ENCODE measurements at regions not wholly inside any gene's neighbourhood (a gene's known extent, or its start where the extent isn't known, plus 50 kb on each side); places are given as distances from the start of the nearest gene placed in this dataset.
"Not testable (repeated sequence)": the region's sequence is repeated elsewhere in the genome, so short reads cannot be mapped to it uniquely, and the experiment has no call there.

- H2AFZ ChIP-seq (ENCODE audit: low read length): no peak overlapping the region
Measured at GRCh38 chr10:45096001-45096400, 95.3 kb downstream of the ZNF22 start.

GRCh38 chr10:45100429-45100828 lies 99.7 kb downstream of the ZNF22 start:
- no peak overlapping the region for H3K9ac ChIP-seq (ENCODE audit: low read length)
- no peaks in the 10 kb centered on the region for H3K9me2 ChIP-seq (replicated peaks; ENCODE audit: insufficient read depth, low read length)
- no peaks in the 10 kb centered on the region for H3K4me1 ChIP-seq (ENCODE audit: low read length)
- no peaks in the 10 kb centered on the region for H3K9me3 ChIP-seq (ENCODE audit: low read length)
- no peak overlapping the region for H3K4me3 ChIP-seq (ENCODE audit: low read length)
- no peaks in the 10 kb centered on the region for H3K27me3 ChIP-seq (ENCODE audit: low read length)
- H2AFZ ChIP-seq (ENCODE audit: low read length): no peak overlapping the region; the same call in 1 of the 2 replicates
- H3K27ac ChIP-seq (ENCODE audit: low read length): no peak overlapping the region
- no peaks in the 10 kb centered on the region for H3K79me2 ChIP-seq (ENCODE audit: low read length)
- DNase-seq: no peak
- no peaks in the 10 kb centered on the region for H3K36me3 ChIP-seq (ENCODE audit: insufficient read depth, low read length)
- H4K20me1 ChIP-seq (ENCODE audit: insufficient read depth, low read depth, low read length): no peaks in the 10 kb centered on the region
- H3K4me2 ChIP-seq (ENCODE audit: low read depth, low read length, poor library complexity, severe bottlenecking): no peak overlapping the region

More at GRCh38 chr10:45096001-45096400, 95.3 kb downstream of the ZNF22 start:
- Histone ChIP-seq H3K27ac (ENCODE audit: low read length) (no peak overlapping the region), H3K9me2 (replicated peaks; ENCODE audit: insufficient read depth, low read length) (no peaks in the 10 kb centered on the region), H3K79me2 (ENCODE audit: low read length) (no peaks in the 10 kb centered on the region), H3K9ac (ENCODE audit: low read length) (no peak overlapping the region), H4K20me1 (ENCODE audit: insufficient read depth, low read depth, low read length) (no peaks in the 10 kb centered on the region), H3K4me1 (ENCODE audit: low read length) (no peaks in the 10 kb centered on the region), H3K4me3 (ENCODE audit: low read length) (no peak overlapping the region), H3K9me3 (ENCODE audit: low read length) (no peaks in the 10 kb centered on the region), H3K36me3 (ENCODE audit: insufficient read depth, low read length) (no peaks in the 10 kb centered on the region), H3K4me2 (ENCODE audit: low read depth, low read length, poor library complexity, severe bottlenecking) (no peak overlapping the region), H3K27me3 (ENCODE audit: low read length) (no peaks in the 10 kb centered on the region)
- DNase-seq: no peak

- Histone ChIP-seq H3K27me3 (ENCODE audit: low read length) (no peaks in the 10 kb centered on the region), H3K9me3 (ENCODE audit: low read length) (no peaks in the 10 kb centered on the region), H3K4me3 (ENCODE audit: low read length) (no peak overlapping the region), H3K9ac (ENCODE audit: low read length) (no peak overlapping the region), H2AFZ (ENCODE audit: low read length) (no peak overlapping the region), H3K4me2 (ENCODE audit: low read depth, low read length, poor library complexity, severe bottlenecking) (no peak overlapping the region), H4K20me1 (ENCODE audit: insufficient read depth, low read depth, low read length) (no peaks in the 10 kb centered on the region), H3K4me1 (ENCODE audit: low read length) (no peaks in the 10 kb centered on the region), H3K79me2 (ENCODE audit: low read length) (no peaks in the 10 kb centered on the region), H3K36me3 (ENCODE audit: insufficient read depth, low read length) (no peaks in the 10 kb centered on the region), H3K9me2 (replicated peaks; ENCODE audit: insufficient read depth, low read length) (no peaks in the 10 kb centered on the region), H3K27ac (ENCODE audit: low read length) (no peak overlapping the region)
- DNase-seq: peak; percentile 46
Measured at GRCh38 chr10:45104674-45105073, 104.0 kb downstream of the ZNF22 start.

GRCh38 chr10:45105309-45105708 lies 104.6 kb downstream of the ZNF22 start:
- not testable (repeated sequence) for H3K36me3 ChIP-seq (ENCODE audit: insufficient read depth, low read length); H3K27ac ChIP-seq (ENCODE audit: low read length); H3K79me2 ChIP-seq (ENCODE audit: low read length); H3K4me3 ChIP-seq (ENCODE audit: low read length); H3K9me2 ChIP-seq (replicated peaks; ENCODE audit: insufficient read depth, low read length); H2AFZ ChIP-seq (ENCODE audit: low read length); H3K4me1 ChIP-seq (ENCODE audit: low read length); H4K20me1 ChIP-seq (ENCODE audit: insufficient read depth, low read depth, low read length); DNase-seq; H3K9ac ChIP-seq (ENCODE audit: low read length); H3K27me3 ChIP-seq (ENCODE audit: low read length); H3K4me2 ChIP-seq (ENCODE audit: low read depth, low read length, poor library complexity, severe bottlenecking); H3K9me3 ChIP-seq (ENCODE audit: low read length)

- no peak overlapping the region for H3K9ac ChIP-seq (ENCODE audit: low read length)
- H3K79me2 ChIP-seq (ENCODE audit: low read length): no peaks in the 10 kb centered on the region
- H3K27ac ChIP-seq (ENCODE audit: low read length): no peak overlapping the region
- H3K4me3 ChIP-seq (ENCODE audit: low read length): no peak overlapping the region
- H3K27me3 ChIP-seq (ENCODE audit: low read length): no peaks in the 10 kb centered on the region
- no peak overlapping the region for H2AFZ ChIP-seq (ENCODE audit: low read length)
- no peak for DNase-seq
- H3K9me2 ChIP-seq (replicated peaks; ENCODE audit: insufficient read depth, low read length): no peaks in the 10 kb centered on the region
- H3K4me2 ChIP-seq (ENCODE audit: low read depth, low read length, poor library complexity, severe bottlenecking): no peak overlapping the region
- no peaks in the 10 kb centered on the region for H3K9me3 ChIP-seq (ENCODE audit: low read length)
- H3K36me3 ChIP-seq (ENCODE audit: insufficient read depth, low read length): no peaks in the 10 kb centered on the region
- no peaks in the 10 kb centered on the region for H4K20me1 ChIP-seq (ENCODE audit: insufficient read depth, low read depth, low read length)
- no peaks in the 10 kb centered on the region for H3K4me1 ChIP-seq (ENCODE audit: low read length)
Measured at GRCh38 chr10:45106236-45106856, 105.6 kb downstream of the ZNF22 start.

GRCh38 chr10:45111509-45111908 lies 110.8 kb downstream of the ZNF22 start:
- H3K4me3 ChIP-seq (ENCODE audit: low read length): no peak overlapping the region
- no peaks in the 10 kb centered on the region for H3K36me3 ChIP-seq (ENCODE audit: insufficient read depth, low read length)
- H3K9me2 ChIP-seq (replicated peaks; ENCODE audit: insufficient read depth, low read length): no peaks in the 10 kb centered on the region
- no peak overlapping the region for H3K27ac ChIP-seq (ENCODE audit: low read length)
- H3K9me3 ChIP-seq (ENCODE audit: low read length): no peaks in the 10 kb centered on the region
- H2AFZ ChIP-seq (ENCODE audit: low read length): no peak overlapping the region
- H3K4me1 ChIP-seq (ENCODE audit: low read length): no peaks in the 10 kb centered on the region
- no peak overlapping the region for H3K4me2 ChIP-seq (ENCODE audit: low read depth, low read length, poor library complexity, severe bottlenecking)
- H3K79me2 ChIP-seq (ENCODE audit: low read length): no peaks in the 10 kb centered on the region
- no peaks in the 10 kb centered on the region for H3K27me3 ChIP-seq (ENCODE audit: low read length)
- no peak overlapping the region for H3K9ac ChIP-seq (ENCODE audit: low read length)
- no peaks in the 10 kb centered on the region for H4K20me1 ChIP-seq (ENCODE audit: insufficient read depth, low read depth, low read length)
- DNase-seq: no peak

GRCh38 chr10:45117940-45118339 lies 117.2 kb downstream of the ZNF22 start:
- H3K36me3 ChIP-seq (ENCODE audit: insufficient read depth, low read length); H3K4me1 ChIP-seq (ENCODE audit: low read length); H2AFZ ChIP-seq (ENCODE audit: low read length); H3K9me3 ChIP-seq (ENCODE audit: low read length); H3K9me2 ChIP-seq (replicated peaks; ENCODE audit: insufficient read depth, low read length); H4K20me1 ChIP-seq (ENCODE audit: insufficient read depth, low read depth, low read length); H3K27me3 ChIP-seq (ENCODE audit: low read length); H3K27ac ChIP-seq (ENCODE audit: low read length); H3K4me2 ChIP-seq (ENCODE audit: low read depth, low read length, poor library complexity, severe bottlenecking); H3K79me2 ChIP-seq (ENCODE audit: low read length); H3K4me3 ChIP-seq (ENCODE audit: low read length); DNase-seq; H3K9ac ChIP-seq (ENCODE audit: low read length): not testable (repeated sequence)

- Histone ChIP-seq H2AFZ (ENCODE audit: low read length) (no peak overlapping the region), H3K27ac (ENCODE audit: low read length) (no peak overlapping the region), H3K27me3 (ENCODE audit: low read length) (no peaks in the 10 kb centered on the region), H4K20me1 (ENCODE audit: insufficient read depth, low read depth, low read length) (no peaks in the 10 kb centered on the region), H3K9ac (ENCODE audit: low read length) (no peak overlapping the region), H3K4me2 (ENCODE audit: low read depth, low read length, poor library complexity, severe bottlenecking) (no peak overlapping the region), H3K4me1 (ENCODE audit: low read length) (no peaks in the 10 kb centered on the region), H3K9me3 (ENCODE audit: low read length) (no peaks in the 10 kb centered on the region), H3K36me3 (ENCODE audit: insufficient read depth, low read length) (no peaks in the 10 kb centered on the region), H3K9me2 (replicated peaks; ENCODE audit: insufficient read depth, low read length) (no peaks in the 10 kb centered on the region), H3K79me2 (ENCODE audit: low read length) (no peaks in the 10 kb centered on the region), H3K4me3 (ENCODE audit: low read length) (no peak overlapping the region)
- no peak for DNase-seq
Measured at GRCh38 chr10:45118929-45119328, 118.2 kb downstream of the ZNF22 start.
